ENCODE measurements at regions not wholly inside any gene's neighbourhood (a gene's known extent, or its start where the extent isn't known, plus 50 kb on each side); places are given as distances from the start of the nearest gene placed in this dataset.

DNA sequence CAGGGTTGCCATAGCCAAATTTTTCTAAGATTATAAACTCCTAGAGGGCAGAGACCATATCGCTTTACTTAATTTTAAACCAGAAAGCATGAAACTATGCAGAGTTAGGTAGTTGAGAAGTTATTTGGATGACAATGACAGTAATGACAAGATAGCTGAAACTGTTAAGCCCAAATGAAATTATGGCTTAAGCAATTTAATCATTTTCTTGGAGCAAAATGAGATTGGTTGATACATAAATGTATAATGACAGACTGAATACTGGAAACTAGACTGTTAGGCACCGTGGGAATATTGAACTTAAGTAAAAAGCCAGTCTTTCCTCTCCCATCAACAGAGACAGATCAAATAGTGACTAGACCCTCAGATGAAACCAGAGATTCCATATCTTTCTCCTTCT lies 670.3 kb upstream of the NRSN1 start:
- Histone ChIP-seq H3K36me3 (no peaks in the 10 kb centered on the region), H3K27ac (no peak overlapping the region), H3K4me1 (no peaks in the 10 kb centered on the region), H3K27me3 (no peaks in the 10 kb centered on the region), H3K4me3 (replicated peaks in 1 of 3) (no peak overlapping the region), H3K9me3 (no peaks in the 10 kb centered on the region)
- TF ChIP-seq, protein P1, sequence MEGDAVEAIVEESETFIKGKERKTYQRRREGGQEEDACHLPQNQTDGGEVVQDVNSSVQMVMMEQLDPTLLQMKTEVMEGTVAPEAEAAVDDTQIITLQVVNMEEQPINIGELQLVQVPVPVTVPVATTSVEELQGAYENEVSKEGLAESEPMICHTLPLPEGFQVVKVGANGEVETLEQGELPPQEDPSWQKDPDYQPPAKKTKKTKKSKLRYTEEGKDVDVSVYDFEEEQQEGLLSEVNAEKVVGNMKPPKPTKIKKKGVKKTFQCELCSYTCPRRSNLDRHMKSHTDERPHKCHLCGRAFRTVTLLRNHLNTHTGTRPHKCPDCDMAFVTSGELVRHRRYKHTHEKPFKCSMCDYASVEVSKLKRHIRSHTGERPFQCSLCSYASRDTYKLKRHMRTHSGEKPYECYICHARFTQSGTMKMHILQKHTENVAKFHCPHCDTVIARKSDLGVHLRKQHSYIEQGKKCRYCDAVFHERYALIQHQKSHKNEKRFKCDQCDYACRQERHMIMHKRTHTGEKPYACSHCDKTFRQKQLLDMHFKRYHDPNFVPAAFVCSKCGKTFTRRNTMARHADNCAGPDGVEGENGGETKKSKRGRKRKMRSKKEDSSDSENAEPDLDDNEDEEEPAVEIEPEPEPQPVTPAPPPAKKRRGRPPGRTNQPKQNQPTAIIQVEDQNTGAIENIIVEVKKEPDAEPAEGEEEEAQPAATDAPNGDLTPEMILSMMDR (IDR thresholded peaks at IDR 0.05) = no peak
- no peak for TF ChIP-seq POLR2A (IDR thresholded peaks at IDR 0.05)
- 86 to 91% methylated on average over 2 of the region's 2 CpGs for WGBS, 2 donors
- intact Hi-C loops (cut with DNase I) = no loop called here
- no peak for DNase-seq

DNA sequence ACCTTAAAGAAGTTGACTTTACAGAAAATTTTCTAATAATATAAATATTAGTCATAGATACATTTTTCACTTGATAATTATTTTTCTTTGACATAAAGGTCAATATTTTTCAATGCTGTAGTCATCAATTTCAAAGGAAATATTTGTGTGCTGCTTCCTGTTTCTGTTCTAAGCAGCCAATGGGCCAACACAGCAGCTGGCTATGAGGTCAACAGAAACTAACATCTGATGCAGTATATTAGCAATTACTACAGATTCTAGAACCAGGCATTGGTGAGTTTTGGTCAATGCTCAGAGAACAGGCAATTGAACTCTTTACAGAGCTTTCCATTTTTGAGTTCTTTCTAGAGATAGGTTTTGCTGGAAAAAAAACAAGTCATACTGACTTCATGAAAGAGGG lies 669.6 kb upstream of the NRSN1 start:
- Histone ChIP-seq H3K27me3 (no peaks in the 10 kb centered on the region), H3K4me1 (no peaks in the 10 kb centered on the region), H3K9me3 (no peaks in the 10 kb centered on the region), H3K27ac (no peak overlapping the region), H3K4me3 (replicated peaks in 1 of 3) (no peak overlapping the region), H3K36me3 (no peaks in the 10 kb centered on the region)
- TF ChIP-seq, protein P1 (IDR thresholded peaks at IDR 0.05) = no peak
- no peak for TF ChIP-seq POLR2A (IDR thresholded peaks at IDR 0.05)
- intact Hi-C loops (cut with DNase I) = no loop called here
- DNase-seq = no peak

DNA sequence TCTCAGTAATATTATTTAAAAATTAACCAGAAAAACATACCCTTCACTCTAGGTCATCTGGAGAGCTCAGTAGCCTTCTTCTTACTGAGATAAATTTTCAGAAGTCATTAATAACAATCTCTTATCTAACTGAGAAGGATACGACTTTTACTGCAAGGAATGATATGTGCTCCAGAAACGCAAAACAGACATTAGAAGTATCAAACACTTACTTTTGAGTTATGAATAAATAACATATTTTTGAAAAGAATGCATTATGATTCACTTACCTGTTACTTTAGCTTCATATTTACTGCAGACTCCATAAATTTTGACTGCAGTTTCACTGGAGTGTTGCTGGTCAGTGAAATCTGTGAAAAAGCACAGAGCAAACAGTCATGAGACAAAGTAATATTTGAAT lies 668.7 kb upstream of the NRSN1 start:
- H3K9me3 ChIP-seq = no peaks in the 10 kb centered on the region
- intact Hi-C loops (cut with DNase I) = no loop called here
- no peaks in the 10 kb centered on the region for H3K27me3 ChIP-seq
- DNase-seq = no peak
- TF ChIP-seq, protein P1 (IDR thresholded peaks at IDR 0.05) = no peak
- no peak for TF ChIP-seq POLR2A (IDR thresholded peaks at IDR 0.05)
- H3K36me3 ChIP-seq = no peaks in the 10 kb centered on the region
- H3K27ac ChIP-seq = no peak overlapping the region
- 84 to 95% methylated on average over 2 of the region's 2 CpGs for WGBS, 2 donors
- no peaks in the 10 kb centered on the region for H3K4me1 ChIP-seq
- H3K4me3 ChIP-seq (replicated peaks in 1 of 3) = no peak overlapping the region

DNA sequence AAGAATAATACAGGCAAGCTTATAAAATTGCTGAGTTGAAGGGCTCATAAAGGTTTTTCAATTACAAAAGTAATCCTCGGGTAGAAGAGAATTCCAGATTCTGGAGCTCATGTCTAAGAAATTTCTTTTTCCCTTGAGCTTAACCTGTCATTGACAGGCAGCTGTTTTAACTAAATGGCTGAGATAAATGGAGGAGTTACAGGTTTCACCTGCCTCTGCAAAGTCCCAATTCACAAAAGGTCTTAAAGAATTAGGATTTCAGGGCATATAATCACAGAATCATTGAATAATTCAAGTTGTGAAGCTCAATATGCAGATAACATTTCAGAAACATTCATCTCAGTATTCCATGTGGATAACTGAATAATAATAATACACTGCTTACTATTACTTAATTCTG lies 660.1 kb upstream of the NRSN1 start:
- no peak overlapping the region for H3K4me3 ChIP-seq (replicated peaks in 1 of 3)
- no peaks in the 10 kb centered on the region for H3K9me3 ChIP-seq
- intact Hi-C loops (cut with DNase I) = no loop called here
- no peaks in the 10 kb centered on the region for H3K4me1 ChIP-seq
- no peaks in the 10 kb centered on the region for H3K36me3 ChIP-seq
- H3K27ac ChIP-seq = no peak overlapping the region
- no peak for DNase-seq
- no peaks in the 10 kb centered on the region for H3K27me3 ChIP-seq
- TF ChIP-seq POLR2A (IDR thresholded peaks at IDR 0.05) = no peak
- TF ChIP-seq, protein P1 (IDR thresholded peaks at IDR 0.05) = no peak
- WGBS, 2 donors = 73 to 77% methylated on average over 1 of the region's 1 CpG

DNA sequence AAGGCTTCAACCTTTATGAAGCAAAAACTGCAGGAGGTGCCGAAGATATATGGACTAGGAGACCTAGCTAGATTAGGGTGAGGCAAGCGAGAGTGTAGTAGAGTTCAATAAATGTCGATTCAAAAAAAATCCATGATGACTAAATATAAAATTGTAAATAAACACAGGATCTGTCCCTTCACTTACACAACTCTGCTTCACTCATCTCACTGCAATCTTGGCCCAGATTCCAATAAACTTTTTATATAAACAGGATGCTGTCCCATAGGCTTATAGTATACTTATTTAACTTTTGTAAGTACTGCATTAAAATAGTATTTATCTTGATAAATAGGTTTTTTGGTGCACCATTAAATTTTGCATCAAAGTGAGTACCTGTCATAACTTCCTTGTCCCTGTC lies 648.4 kb upstream of the NRSN1 start:
- Histone ChIP-seq H3K27ac (no peak overlapping the region), H3K4me1 (no peaks in the 10 kb centered on the region), H3K27me3 (no peaks in the 10 kb centered on the region), H3K9me3 (no peaks in the 10 kb centered on the region), H3K4me3 (replicated peaks in 1 of 3) (no peak overlapping the region), H3K36me3 (no peaks in the 10 kb centered on the region)
- WGBS, 2 donors = 88 to 92% methylated on average over 3 of the region's 3 CpGs
- no peak for DNase-seq
- intact Hi-C loops (cut with DNase I) = no loop called here
- TF ChIP-seq POLR2A (IDR thresholded peaks at IDR 0.05) = no peak
- TF ChIP-seq, protein P1 (IDR thresholded peaks at IDR 0.05) = no peak

Measured in thyroid gland (tissue), 4 donors.